GM19239 (cell line): ENCODE measurements at regions not wholly inside any gene's neighbourhood (a gene's known extent, or its start where the extent isn't known, plus 50 kb on each side); places are given as distances from the start of the nearest gene placed in this dataset.

Experiments
- DNase-seq: peaks from one replicate; pipeline ENCODE4 v3.0.0; 2011; ENCODE audit warnings: low spot score; ENCODE audit not compliant: insufficient read length
- FAIRE-seq: peaks from 2 replicates; lab custom pipeline; 2011; peaks lifted over from hg19 to GRCh38; lab: Jason Lieb, UNC

DNA sequence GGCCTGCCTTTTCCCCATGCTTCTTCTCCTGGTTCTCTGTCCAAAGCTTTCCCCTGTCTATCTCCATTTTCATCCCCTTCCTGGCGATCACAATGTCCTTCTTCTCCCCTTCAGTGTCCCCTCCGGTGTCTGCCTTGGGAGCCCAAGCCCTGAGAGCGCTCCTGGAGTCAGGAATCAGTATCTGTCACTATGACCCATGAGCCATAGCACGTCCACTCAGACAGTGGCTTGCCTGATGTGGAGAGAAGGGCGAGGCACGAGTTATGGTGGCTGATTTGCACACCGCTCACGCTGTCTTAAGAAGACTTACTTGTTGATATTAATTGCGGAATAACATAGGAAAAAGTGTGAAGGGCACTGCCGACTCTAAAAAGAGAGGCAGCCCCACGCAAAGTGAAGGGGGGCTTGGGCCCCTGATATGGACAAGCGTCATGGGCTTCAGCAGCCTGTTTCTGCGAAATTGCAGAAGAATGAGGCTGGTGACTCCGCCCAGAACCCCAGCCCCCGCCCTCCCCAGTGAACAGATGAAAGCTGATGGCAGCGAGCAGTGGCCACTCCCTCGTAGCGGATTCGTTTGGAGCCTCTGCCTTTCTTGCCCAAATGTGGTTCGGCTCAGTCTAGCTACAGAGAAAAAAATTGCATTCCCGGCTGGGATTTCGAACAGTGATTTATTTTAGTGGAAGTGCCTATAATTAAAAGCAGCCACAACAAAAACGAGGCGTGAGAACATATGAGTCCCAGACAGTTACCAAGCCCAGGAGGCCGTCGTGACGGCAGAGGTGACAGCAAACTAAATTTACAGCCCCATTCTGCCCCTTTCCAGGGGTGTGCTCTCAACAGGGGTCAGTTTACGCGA is 149.8 kb downstream of the ICE1 start:
- FAIRE-seq = no peak
- no peak for DNase-seq

DNA sequence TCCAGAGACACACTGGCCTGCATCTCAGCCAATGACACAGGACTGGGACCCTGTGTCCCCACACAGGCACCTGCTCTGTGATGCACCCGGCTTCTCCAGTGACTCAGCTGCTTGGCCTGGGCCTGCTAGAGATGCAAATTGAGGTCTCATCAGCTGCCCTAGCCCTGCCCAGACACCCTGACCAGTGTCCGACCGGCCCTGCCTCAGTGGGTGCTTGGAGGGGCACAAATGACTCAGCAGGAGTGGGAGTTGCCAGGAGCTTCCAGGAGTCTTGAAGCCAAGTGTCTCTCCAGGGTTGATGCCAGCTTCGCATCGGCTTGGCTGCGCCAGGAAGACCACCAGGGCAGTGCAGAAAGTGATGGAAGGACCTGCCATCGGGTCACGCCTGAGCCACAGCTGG is 148.2 kb downstream of the ICE1 start:
- no peak for DNase-seq
- no peak for FAIRE-seq

DNA sequence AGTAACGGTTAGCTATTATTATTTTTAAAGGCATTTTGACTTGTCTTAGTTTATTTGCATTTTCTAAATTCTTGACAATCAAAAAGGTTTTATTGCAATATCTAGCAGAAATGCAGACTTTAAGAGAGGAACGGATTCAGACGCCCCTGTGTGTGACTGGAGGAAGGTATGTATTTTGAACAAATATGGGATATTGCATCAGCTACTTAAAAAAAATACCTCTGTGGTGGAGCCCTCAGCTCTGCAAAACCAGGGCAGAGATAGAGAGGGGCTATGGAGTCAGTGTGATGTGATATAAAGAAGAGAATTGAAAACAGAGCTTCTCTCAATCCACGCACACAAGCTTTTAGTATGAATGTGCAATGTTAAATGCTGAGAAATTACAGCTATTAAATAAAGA is 142.4 kb downstream of the ICE1 start:
- FAIRE-seq (no peak), DNase-seq (no peak)

DNA sequence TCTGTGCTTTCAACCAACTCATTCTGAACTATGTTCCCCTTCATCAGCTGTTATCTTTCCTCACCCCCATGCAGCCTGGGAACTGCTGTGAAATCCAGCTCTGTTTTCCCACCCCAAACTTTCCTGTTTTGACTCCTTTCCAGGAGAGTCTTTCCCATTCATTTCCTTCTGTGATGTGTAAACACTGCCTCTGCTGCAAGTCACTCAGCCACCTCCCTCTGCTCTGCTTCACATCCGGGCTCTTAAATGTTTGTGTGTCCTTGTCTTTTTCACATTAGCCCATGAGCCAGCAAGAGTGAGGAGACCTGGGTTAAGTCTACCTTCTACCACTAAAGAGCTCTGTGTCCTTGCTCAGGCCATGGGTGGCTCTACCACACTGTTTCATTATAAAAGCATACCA is 137.5 kb downstream of the ICE1 start:
- FAIRE-seq (no peak), DNase-seq (no peak)

DNA sequence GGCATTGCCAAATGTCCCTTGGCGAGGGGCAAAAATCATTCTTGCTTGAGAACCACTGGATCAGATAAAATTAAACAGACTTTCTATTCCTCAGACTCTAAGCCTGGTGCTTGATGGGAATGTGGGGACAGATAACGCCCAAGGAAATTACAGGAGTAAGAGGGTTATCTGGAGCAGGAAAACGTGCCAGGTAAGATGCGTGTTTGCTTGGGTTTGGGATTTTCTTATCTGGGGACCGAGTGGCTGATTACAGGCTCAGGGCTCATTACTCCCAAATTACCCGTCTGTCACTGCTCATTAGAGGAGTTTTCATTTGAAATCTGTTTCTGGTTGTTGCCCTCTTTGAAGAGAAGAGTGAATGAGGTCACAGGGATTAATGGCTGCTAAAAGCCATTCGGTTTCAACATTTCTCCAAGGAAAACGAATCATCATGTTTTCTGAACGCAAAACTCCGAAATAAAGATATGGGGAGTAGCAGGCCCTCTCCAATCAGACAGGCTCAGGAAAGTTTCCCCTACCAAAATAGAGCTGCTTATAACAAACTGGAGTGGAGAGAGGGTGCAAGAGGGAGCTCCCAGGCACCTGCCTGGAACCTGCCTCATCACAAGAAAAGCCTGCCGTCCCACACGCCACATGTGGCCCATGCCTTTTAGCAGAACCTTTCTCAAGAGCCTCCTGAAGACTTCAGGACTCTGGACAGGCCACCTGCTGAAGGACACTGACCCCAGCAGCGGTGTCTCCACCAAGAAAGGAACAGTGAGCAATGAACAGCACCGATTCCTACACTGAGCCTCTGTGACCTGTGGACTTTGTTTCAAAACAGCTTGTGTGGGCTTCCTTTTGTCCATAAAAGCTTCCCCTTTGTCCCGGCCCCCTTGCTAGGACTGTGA is 136.4 kb downstream of the ICE1 start:
- FAIRE-seq (no peak), DNase-seq (no peak)

DNA sequence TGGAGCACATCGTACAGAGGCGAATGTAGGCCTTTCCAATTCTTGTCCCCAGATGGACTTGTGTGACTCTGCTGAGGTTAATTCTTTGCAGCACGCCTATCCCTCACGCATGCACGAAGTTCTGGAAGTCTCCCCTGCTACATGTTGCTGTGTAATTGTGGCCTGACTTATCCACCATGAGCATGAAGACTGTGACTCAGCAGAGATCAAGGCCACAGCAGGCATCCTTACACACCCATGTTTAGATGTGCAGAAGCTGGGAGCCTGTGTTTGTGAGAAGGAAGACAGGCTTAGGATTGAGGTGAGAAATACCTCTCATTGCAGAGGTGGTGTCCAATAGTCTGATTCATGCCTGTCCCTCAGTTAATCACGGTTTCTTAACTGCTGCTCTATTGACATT is 135.6 kb downstream of the ICE1 start:
- DNase-seq (no peak), FAIRE-seq (no peak)

DNA sequence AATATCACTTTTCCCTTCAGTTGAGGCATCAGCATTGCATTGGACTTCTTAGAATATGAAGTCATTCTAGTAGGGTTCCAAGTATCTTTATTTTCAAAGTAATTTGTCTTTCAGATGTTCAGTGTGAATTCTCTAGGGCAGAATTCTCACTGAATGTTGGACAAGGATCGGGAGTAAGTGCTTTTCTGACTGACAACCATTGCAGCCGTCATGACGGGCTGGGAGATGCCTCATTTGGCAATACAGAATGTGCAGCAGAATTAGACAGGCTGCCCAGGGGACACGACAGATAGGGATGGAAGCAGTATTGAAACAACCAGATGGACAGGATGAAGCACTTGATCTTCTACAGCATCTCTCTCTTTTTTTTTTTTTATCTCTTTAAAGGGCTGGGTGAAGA is 129.0 kb downstream of the ICE1 start:
- FAIRE-seq (no peak), DNase-seq (no peak)

DNA sequence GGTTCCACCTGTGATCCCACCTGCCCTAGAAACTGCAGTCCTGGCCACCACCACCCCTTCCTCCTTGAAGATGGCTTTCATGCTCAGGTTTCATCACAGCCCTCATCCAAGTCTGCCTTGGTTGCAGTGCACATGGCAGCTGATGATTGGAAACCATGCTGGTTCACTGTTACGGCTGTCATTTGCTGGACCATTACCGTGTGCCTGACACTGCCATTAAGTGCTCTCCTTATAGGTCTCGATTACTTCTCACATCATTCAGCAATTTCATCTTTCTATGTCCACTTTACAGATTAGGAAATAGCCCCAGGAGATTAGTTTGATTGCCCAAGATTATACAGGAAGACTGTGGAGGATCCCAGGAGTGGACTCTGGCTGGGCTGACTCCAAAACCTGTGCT is 123.9 kb downstream of the ICE1 start:
- FAIRE-seq (no peak), DNase-seq (no peak)

DNA sequence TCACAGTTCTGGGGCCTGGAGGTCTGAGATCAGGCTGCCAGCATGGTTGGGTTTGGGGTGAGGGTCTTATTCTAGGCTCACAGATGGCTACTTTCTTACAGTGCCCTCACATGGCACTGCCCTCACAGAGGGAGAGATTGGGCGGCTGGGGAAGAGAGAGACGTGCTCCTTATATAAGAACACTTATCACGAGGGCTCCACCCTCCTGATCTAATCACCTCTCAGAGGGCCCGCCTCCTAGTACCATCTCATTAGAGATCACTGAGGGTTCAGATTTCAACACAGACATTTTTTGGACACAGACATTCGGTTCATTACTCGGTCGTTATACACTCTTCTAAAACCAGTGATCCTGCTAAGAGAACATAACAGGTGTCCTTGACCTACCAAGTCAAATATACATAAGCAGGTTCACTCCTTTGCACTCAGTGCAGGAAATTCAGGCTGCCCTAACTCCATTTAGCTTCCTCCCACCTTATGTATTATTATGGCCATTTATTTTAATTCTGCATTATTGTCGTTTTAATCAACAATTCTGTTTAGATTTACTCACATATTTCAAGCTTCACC is 121.7 kb downstream of the ICE1 start:
- no peak for FAIRE-seq
- DNase-seq = no peak

DNA sequence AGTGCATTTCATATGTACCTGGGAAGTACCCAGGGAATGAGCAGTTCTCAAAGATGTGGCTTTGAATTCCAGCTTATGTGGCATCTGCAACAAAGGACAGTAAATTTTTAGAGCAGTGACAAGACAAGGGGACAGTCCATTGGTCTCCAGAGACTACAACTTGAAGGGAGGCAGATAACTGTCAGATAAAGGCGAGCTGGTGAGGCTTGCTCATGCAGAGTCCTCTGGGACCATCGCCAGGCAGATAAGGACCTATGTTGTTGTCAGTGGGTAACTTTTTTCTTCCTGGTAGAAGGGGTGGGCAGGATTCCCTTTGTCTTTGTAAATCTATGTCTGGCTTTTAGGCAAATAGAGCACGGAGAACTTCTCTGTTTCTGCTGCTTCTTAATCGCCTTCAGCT is 120.2 kb downstream of the ICE1 start:
- DNase-seq = no peak

DNA sequence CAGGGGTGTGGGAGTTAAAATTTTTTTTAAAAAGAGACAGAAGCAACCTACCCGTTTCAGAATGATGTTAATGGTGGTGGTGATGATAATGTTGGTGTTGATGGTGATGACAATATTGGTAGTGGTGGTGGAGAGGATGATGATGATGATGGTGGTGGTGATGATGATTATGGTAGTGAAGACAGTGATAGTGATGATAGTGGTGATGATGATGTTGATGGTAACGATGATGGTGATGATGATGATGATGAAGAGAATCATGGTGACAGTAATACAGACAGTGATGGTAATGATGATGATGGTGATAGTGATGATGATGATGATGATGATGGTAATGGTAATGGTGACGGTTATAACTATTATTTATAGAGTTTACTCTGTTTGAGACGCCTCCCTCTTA is 117.6 kb downstream of the ICE1 start:
- DNase-seq (no peak), FAIRE-seq (no peak)

More for the DNA sequence above, 120.2 kb downstream of the ICE1 start:
- FAIRE-seq = no peak
